Skeletal muscle satellite cell (primary cell): ENCODE measurements at regions not wholly inside any gene's neighbourhood (a gene's known extent, or its start where the extent isn't known, plus 50 kb on each side); places are given as distances from the start of the nearest gene placed in this dataset.
A peak's percentile ranks its signal among the peaks of the same experiment; 100 is the strongest.

ENCODE experiments used
- H3K27me3 ChIP-seq: 2 replicates; pipeline ENCODE4 v1.7.0; 2013; ENCODE audit warnings: low read length; ENCODE audit not compliant: control insufficient read depth, insufficient read depth
- H3K36me3 ChIP-seq: 2 replicates; pipeline ENCODE4 v1.7.0; 2013; ENCODE audit warnings: mild to moderate bottlenecking, control low read depth, low read length; ENCODE audit not compliant: insufficient read depth
- H3K4me1 ChIP-seq: 2 replicates; pipeline ENCODE4 v1.7.0; 2013; ENCODE audit warnings: low read length; ENCODE audit not compliant: control insufficient read depth, insufficient read depth
- H3K4me2 ChIP-seq: 2 replicates; pipeline ENCODE4 v1.7.0; 2013; ENCODE audit warnings: mild to moderate bottlenecking, low read length
- H3K4me3 ChIP-seq: 2 replicates; pipeline ENCODE4 v1.7.0; 2013; ENCODE audit warnings: low read length
- H3K9ac ChIP-seq: 2 replicates; pipeline ENCODE4 v1.7.0; 2013; ENCODE audit warnings: mild to moderate bottlenecking, low read depth, low read length, moderate library complexity
- H3K9me3 ChIP-seq: replicated peaks from 2 replicates; pipeline ENCODE4 v1.7.0; 2013; ENCODE audit warnings: mild to moderate bottlenecking, control low read depth, low read length

- no peaks in the 10 kb centered on the region for H3K36me3 ChIP-seq
- H3K4me2 ChIP-seq = no peak overlapping the region
- H3K4me1 ChIP-seq = no peaks in the 10 kb centered on the region
- no peak overlapping the region for H3K9ac ChIP-seq
- no peak overlapping the region for H3K4me3 ChIP-seq
- no peaks in the 10 kb centered on the region for H3K9me3 ChIP-seq
- no peaks in the 10 kb centered on the region for H3K27me3 ChIP-seq
Measured at GRCh38 chr9:29198861-29199260, 1625.6 kb upstream of the C9orf72 start.

GRCh38 chr9:29199975-29200374 lies 1626.7 kb upstream of the C9orf72 start:
- Histone ChIP-seq H3K9ac (no peak overlapping the region), H3K36me3 (no peaks in the 10 kb centered on the region), H3K27me3 (no peaks in the 10 kb centered on the region), H3K4me3 (no peak overlapping the region), H3K4me1 (no peaks in the 10 kb centered on the region), H3K9me3 (no peaks in the 10 kb centered on the region), H3K4me2 (no peak overlapping the region)

- Histone ChIP-seq H3K27me3 (no peaks in the 10 kb centered on the region), H3K4me3 (no peak overlapping the region), H3K4me1 (no peaks in the 10 kb centered on the region), H3K9me3 (no peaks in the 10 kb centered on the region), H3K36me3 (no peaks in the 10 kb centered on the region), H3K4me2 (no peak overlapping the region), H3K9ac (no peak overlapping the region)
Measured at GRCh38 chr9:29200650-29201049, 1627.4 kb upstream of the C9orf72 start.

DNA sequence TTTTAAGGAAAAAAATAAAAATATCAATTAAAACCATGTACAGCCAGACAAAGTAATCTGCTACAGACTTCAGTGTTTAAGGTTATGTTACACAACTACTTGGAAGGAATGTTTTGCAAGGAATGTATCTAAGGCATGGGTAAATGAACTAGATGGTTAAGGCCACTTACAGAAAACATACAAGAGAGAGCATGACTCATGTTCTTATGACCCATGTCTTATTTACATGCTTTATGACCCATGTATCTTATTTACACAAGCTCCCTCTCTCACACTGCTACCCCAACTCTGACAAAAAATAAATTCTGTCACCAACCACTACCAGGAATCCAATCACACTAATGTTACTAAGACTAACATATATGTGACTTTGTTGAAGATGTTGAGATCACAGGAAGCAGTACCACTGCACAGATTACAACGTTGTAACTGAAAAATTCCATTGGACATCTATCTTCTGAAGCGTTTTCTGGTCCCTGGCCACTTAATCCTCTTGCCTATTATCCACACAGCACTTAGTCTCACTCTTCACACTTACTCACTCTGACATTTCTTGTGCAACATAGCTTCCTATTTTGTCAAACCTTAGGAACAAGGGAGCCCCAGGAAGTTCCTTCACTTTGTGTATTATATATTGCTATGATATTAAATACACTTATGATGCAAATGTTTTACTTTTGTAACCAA lies 1630.1 kb upstream of the C9orf72 start:
- Histone ChIP-seq H3K27me3 (no peaks in the 10 kb centered on the region), H3K4me1 (no peaks in the 10 kb centered on the region), H3K4me2 (no peak overlapping the region), H3K4me3 (no peak overlapping the region), H3K9me3 (no peaks in the 10 kb centered on the region), H3K36me3 (no peaks in the 10 kb centered on the region), H3K9ac (no peak overlapping the region)

- Histone ChIP-seq H3K4me3 (no peak overlapping the region), H3K9me3 (no peaks in the 10 kb centered on the region), H3K4me1 (peaks cover 18% of the 10 kb centered on the region), H3K9ac (no peak overlapping the region), H3K27me3 (peaks cover 31% of the 10 kb centered on the region), H3K36me3 (no peaks in the 10 kb centered on the region), H3K4me2 (no peak overlapping the region)
Measured at GRCh38 chr9:29208670-29209069, 1635.4 kb upstream of the C9orf72 start.

- H3K36me3 ChIP-seq = no peaks in the 10 kb centered on the region
Measured at GRCh38 chr9:29209748-29210291, 1636.5 kb upstream of the C9orf72 start.

GRCh38 chr9:29211003-29211579 lies 1637.8 kb upstream of the C9orf72 start:
- no peak overlapping the region for H3K9ac ChIP-seq
- no peak overlapping the region for H3K4me2 ChIP-seq
- H3K4me3 ChIP-seq = no peak overlapping the region
- H3K27me3 ChIP-seq = peaks cover 53% of the 10 kb centered on the region
- H3K4me1 ChIP-seq = peaks cover 18% of the 10 kb centered on the region
- H3K9me3 ChIP-seq = no peaks in the 10 kb centered on the region
- H3K36me3 ChIP-seq = no peaks in the 10 kb centered on the region

More at GRCh38 chr9:29209748-29210291, 1636.5 kb upstream of the C9orf72 start:
- H3K9me3 ChIP-seq = no peaks in the 10 kb centered on the region
- no peak overlapping the region for H3K9ac ChIP-seq
- H3K4me1 ChIP-seq = peaks cover 18% of the 10 kb centered on the region
- peaks cover 43% of the 10 kb centered on the region for H3K27me3 ChIP-seq
- no peak overlapping the region for H3K4me2 ChIP-seq
- no peak overlapping the region for H3K4me3 ChIP-seq

DNA sequence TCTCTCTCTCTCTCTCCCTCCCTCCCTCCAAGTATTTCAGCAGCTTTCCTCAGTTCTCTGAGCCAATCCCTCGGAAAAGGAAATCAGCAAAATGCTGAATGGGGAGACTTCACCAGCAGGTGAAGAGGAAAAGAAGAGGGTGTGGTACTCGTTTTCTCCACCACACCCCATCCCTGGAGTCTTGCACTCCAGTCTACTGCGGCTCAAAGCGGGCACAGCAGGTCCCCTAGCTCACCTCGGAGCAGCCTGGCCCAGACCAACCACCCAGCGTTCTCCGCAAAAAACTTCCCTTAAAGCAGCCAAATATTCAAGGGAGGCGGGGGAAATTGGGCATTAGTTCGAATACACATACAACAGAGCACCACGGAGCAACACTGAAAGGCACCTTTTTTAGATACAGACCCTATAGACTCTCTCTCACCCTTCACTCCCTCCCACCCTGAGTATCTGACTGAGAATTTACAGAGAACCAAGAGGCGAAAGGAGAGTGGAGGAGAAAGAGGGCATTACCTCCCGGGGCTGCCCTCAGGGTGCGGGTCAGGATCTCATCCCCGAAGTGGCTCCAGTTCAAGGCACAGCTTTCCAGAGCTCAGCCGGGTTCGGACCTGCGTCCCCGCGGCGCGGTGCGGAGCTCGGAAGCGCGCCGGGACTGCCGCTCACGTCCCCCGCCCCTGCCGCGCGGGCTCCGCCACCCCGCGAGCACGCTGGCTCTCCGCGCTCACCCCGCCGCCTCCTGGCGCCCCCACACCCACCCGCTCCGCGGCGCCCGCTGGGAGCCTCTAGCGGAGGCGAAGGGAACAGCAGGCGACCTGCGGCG lies 1638.5 kb upstream of the C9orf72 start:
- Histone ChIP-seq H3K4me1 (peaks cover 18% of the 10 kb centered on the region), H3K9me3 (no peaks in the 10 kb centered on the region), H3K27me3 (peaks cover 53% of the 10 kb centered on the region), H3K4me2 (peak overlapping the region; percentile 73), H3K36me3 (no peaks in the 10 kb centered on the region), H3K4me3 (peak overlapping the region; percentile 35), H3K9ac (no peak overlapping the region)

DNA sequence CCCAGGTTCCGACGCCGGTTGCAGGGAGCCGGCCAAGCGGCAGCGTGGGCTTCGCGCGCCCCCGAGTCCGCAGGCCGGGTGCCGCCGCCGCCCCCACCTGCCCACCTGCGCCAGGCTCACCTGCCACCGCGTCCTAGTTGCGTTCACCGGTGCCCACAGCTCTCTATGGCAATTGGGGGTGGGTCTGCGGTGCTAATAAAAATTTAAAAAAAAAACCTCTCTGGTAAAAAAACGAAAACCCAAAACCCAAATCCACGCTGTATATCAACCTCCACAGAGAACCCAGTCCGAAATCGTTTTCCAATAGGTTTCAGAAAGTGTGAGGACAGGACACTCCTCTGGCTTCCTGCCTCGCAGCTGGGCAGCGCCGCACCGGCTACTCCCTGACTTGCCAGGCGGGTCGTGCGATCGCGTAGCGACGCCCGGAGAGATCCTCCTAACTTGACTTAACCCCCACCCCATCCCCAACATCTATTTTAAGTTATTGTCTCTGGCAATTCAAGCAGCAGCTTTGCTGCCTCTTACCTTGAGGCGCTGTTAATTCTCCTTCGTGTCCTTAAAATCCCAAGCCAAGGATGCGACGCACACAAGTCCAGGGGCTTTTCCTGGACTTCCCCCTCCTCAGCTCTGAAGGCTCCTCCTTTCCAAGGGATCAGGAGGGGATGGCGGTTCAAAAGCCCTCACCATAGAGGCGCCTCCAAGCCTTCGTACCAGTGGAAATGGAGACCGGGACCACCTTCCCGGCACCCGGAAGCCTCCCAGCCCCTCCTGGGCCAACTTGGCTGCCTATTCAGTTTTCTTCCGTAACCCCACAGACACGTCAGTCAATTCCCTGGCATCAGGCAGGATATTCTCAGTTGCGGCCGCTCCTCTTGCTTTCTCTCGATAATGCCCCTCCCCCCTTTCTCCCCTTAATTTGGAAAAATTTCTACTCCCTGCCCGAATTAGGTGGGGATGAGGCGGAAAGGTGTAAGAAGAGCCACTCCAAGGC lies 1639.4 kb upstream of the C9orf72 start:
- H3K36me3 ChIP-seq = no peaks in the 10 kb centered on the region
- peaks cover 53% of the 10 kb centered on the region for H3K27me3 ChIP-seq
- no peaks in the 10 kb centered on the region for H3K9me3 ChIP-seq
- no peak overlapping the region for H3K9ac ChIP-seq
- peak overlapping the region; percentile 41 for H3K4me3 ChIP-seq
- H3K4me2 ChIP-seq = peak overlapping the region; percentile 73
- H3K4me1 ChIP-seq = peaks cover 18% of the 10 kb centered on the region

DNA sequence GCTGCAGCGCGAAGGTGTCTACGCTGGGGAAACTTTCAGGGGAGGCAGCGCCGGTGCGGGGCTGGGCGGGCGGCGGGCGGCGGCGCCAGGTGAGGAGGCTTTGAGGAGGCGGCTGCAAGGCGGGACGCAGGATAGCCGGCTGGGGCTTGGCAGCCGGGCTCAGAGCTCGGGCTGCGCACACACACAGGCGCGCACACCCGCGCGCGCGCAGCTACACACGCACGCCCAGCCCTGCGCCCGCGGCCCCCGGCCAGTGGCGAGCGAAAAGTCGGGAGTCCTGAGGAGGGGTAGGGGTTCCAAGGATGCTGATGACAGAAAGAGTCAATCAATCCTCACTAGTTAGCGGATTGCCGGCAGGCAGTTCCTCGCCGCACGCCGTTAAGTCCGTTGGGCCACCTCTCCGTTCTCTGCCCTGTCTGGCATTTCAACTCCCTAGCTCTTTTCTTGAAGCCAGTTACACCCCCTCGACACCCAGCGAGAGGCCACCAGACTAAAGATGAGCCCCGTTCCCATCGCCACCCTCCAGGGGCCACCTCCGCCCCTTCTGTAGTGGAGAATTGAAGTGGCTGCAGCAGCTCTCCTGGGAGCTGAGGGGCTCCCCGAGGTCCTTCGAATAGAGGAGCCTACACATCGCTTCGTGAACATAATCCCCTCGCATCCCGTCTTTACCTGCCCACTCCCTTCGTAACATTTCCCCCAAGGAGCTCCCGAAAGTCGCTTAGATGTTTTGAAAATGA lies 1640.3 kb upstream of the C9orf72 start, which contains the start of gene LINGO2:
TSS of gene LINGO2 (minus strand) at position 185 of the 737 bp plus-strand sequence.
- no peak within 1 kb of the TSS for H3K9ac ChIP-seq
- H3K9me3 ChIP-seq = no peaks in the 10 kb centered on the region
- H3K27me3 ChIP-seq = peaks cover 51% of the 10 kb centered on the region
- H3K4me2 ChIP-seq = peak within 1 kb of the TSS; percentile 73
- peak within 1 kb of the TSS; percentile 41 for H3K4me3 ChIP-seq
- no peaks in the 10 kb centered on the region for H3K36me3 ChIP-seq
- H3K4me1 ChIP-seq = peaks cover 18% of the 10 kb centered on the region
